GM12873 (cell line): ENCODE measurements at regions not wholly inside any gene's neighbourhood (a gene's known extent, or its start where the extent isn't known, plus 50 kb on each side); places are given as distances from the start of the nearest gene placed in this dataset.

Source experiments
- CTCF ChIP-seq: IDR thresholded peaks from 2 replicates; pipeline ENCODE4 v1.5.1; 2012; ENCODE audit warnings: low read depth, mild to moderate bottlenecking, moderate library complexity, low read length, control low read depth; ENCODE audit not compliant: insufficient read depth; ENCODE audit errors: missing control alignments

- peak; percentile 42 for TF ChIP-seq CTCF
Measured at GRCh38 chr3:117355566-117355965, 646.0 kb downstream of the TUSC7 start.

GRCh38 chr3:117356091-117356705, 646.6 kb downstream of the TUSC7 start:
- TF ChIP-seq CTCF: no peak

- no peak for TF ChIP-seq CTCF
Measured at GRCh38 chr3:117358717-117359314, 649.2 kb downstream of the TUSC7 start.

- TF ChIP-seq CTCF: no peak
Measured at GRCh38 chr3:117366574-117366973, 657.0 kb downstream of the TUSC7 start.

GRCh38 chr3:117367861-117368260, 658.3 kb downstream of the TUSC7 start:
- no peak for TF ChIP-seq CTCF

GRCh38 chr3:117380631-117381030, 671.1 kb downstream of the TUSC7 start:
- TF ChIP-seq CTCF: no peak

GRCh38 chr3:117393119-117393518, 683.5 kb downstream of the TUSC7 start:
- TF ChIP-seq CTCF: no peak
